ENCODE measurements at regions not wholly inside any gene's neighbourhood (a gene's known extent, or its start where the extent isn't known, plus 50 kb on each side); places are given as distances from the start of the nearest gene placed in this dataset.

- peak in 5 of 11 experiments; percentile 17 to 74 (median 25) for TF ChIP-seq CTCF (IDR thresholded peaks at IDR 0.05 in 8 of 11, conservative IDR thresholded peaks at IDR 0.05 in 3 of 11)
- TF ChIP-seq POLR2AphosphoS5 (IDR thresholded peaks at IDR 0.05) = peak in 1 of 3 donors; percentile 20
Measured at GRCh38 chrX:131734621-131735020, 190.7 kb downstream of the OR13H1 start.

Data from spleen (tissue), 7 donors.